Prostate gland (tissue), 2 donors: ENCODE measurements at regions not wholly inside any gene's neighbourhood (a gene's known extent, or its start where the extent isn't known, plus 50 kb on each side); places are given as distances from the start of the nearest gene placed in this dataset.

ENCODE experiments used
- DNase-seq: peaks from one replicate; pipeline ENCODE4 v3.0.0-alpha.2; 2019; ENCODE audit warnings: low spot score
- H3K27ac ChIP-seq, 2 donors: fragments of 200-600 bp; sonication (generic); 2 replicates each; pipeline ENCODE4 v1.5.1; 2017 to 2019
- H3K27me3 ChIP-seq: fragments of 200-600 bp; sonication (generic); replicated peaks from 2 replicates; pipeline ENCODE4 v1.5.1; 2019; ENCODE audit not compliant: insufficient read depth
- H3K36me3 ChIP-seq, 2 donors: fragments of 200-600 bp; sonication (generic); 1 replicate in 1 of 2; 2 replicates in 1 of 2; pipeline versions ENCODE4 v1.5.1 to v1.8.1; 2017 to 2019
- H3K4me1 ChIP-seq: fragments of 200-600 bp; sonication (generic); replicated peaks from 2 replicates; pipeline ENCODE4 v1.5.1; 2019
- H3K4me3 ChIP-seq, 2 donors: fragments of 200-600 bp; sonication (generic); 2 replicates each; pipeline ENCODE4 v1.5.1; 2017 to 2019
- H3K9me3 ChIP-seq: fragments of 200-600 bp; sonication (generic); 2 replicates; pipeline ENCODE4 v1.5.1; 2017
- POLR2A ChIP-seq: fragments of 450-650 bp; IDR thresholded peaks from one replicate; pipeline ENCODE4 v1.6.1; 2016; ENCODE audit warnings: antibody characterized with exemption, mild to moderate bottlenecking
- POLR2AphosphoS5 ChIP-seq: sonication (generic); formaldehyde crosslinking; IDR thresholded peaks from one replicate; pipeline ENCODE4 v1.6.1; 2017; ENCODE audit warnings: antibody characterized with exemption
- WGBS: methylation state at CpG from one replicate; pipeline ENCODE4 v1.1.5; 2018; 5-methylcytosine and 5-hydroxymethylcytosine counted together
- intact Hi-C: fragments of 100-400 bp; cut with DNase I; formaldehyde crosslinking; loops from one replicate; pipeline ENCODE4 v1.14.2; 2022
- TF ChIP-seq, protein P1 (sequence below), 4 experiments: fragments of 200-600 bp in 2 of 4; fragments of 450-650 bp in 2 of 4; sonication (generic) in 2 of 4; IDR thresholded peaks; 1 replicate in 3 of 4; 2 replicates in 1 of 4; pipeline ENCODE4 v1.5.1; 2016 to 2019; ENCODE audit warnings: antibody characterized with exemption in 4 of 4, mild to moderate bottlenecking in 2 of 4, moderate library complexity in 2 of 4

DNA sequence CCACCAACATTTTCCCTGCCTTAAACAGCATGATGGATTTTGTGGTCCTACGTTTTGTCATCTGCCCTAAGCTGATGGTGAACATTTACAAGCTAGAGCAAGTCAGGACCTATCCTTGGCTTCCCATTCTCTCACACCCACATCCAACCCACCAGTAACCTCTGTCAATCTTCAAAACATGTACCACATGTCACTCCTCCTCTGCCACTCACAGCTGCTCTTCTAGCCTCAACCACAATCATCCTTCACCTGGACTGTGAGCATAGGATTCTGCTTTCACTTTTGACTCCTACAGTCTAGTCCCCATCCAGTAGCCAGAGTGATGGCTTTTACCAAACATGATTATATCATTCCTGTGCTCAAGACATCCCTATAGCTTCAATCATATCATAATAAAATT lies 279.8 kb upstream of the DLGAP1 start:
- H3K4me1 ChIP-seq: no peaks in the 10 kb centered on the region
- 52% methylated on average over 1 of the region's 1 CpG for WGBS
- DNase-seq: no peak
- TF ChIP-seq, protein P1, sequence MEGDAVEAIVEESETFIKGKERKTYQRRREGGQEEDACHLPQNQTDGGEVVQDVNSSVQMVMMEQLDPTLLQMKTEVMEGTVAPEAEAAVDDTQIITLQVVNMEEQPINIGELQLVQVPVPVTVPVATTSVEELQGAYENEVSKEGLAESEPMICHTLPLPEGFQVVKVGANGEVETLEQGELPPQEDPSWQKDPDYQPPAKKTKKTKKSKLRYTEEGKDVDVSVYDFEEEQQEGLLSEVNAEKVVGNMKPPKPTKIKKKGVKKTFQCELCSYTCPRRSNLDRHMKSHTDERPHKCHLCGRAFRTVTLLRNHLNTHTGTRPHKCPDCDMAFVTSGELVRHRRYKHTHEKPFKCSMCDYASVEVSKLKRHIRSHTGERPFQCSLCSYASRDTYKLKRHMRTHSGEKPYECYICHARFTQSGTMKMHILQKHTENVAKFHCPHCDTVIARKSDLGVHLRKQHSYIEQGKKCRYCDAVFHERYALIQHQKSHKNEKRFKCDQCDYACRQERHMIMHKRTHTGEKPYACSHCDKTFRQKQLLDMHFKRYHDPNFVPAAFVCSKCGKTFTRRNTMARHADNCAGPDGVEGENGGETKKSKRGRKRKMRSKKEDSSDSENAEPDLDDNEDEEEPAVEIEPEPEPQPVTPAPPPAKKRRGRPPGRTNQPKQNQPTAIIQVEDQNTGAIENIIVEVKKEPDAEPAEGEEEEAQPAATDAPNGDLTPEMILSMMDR (IDR thresholded peaks at IDR 0.05): no peak
- TF ChIP-seq POLR2A: no peak
- TF ChIP-seq POLR2AphosphoS5: no peak
- H3K4me3 ChIP-seq: no peak overlapping the region
- H3K27me3 ChIP-seq: no peaks in the 10 kb centered on the region
- intact Hi-C loops: no loop called here
- H3K36me3 ChIP-seq: no peaks in the 10 kb centered on the region
- no peaks in the 10 kb centered on the region for H3K9me3 ChIP-seq
- no peak overlapping the region for H3K27ac ChIP-seq

- H3K27ac ChIP-seq: no peak overlapping the region
- no peaks in the 10 kb centered on the region for H3K4me1 ChIP-seq
- TF ChIP-seq POLR2A (no peak), POLR2AphosphoS5 (no peak)
- TF ChIP-seq, protein P1 (IDR thresholded peaks at IDR 0.05): no peak
- no peak overlapping the region for H3K4me3 ChIP-seq
- intact Hi-C loops: no loop called here
- H3K27me3 ChIP-seq: no peaks in the 10 kb centered on the region
- H3K36me3 ChIP-seq: no peaks in the 10 kb centered on the region
- DNase-seq: no peak
- H3K9me3 ChIP-seq: no peaks in the 10 kb centered on the region
- WGBS: 76% methylated on average over 2 of the region's 2 CpGs
Measured at GRCh38 chr18:4734021-4734420, 278.9 kb upstream of the DLGAP1 start.

GRCh38 chr18:4721545-4721944 lies 266.4 kb upstream of the DLGAP1 start:
- no peaks in the 10 kb centered on the region for H3K4me1 ChIP-seq
- no peaks in the 10 kb centered on the region for H3K36me3 ChIP-seq
- no peak for DNase-seq
- intact Hi-C loops: loop anchor here (10.0 kb wide), 1 partner anchor 57 kb away; no protein-coding TSS in a partner anchor
- no peaks in the 10 kb centered on the region for H3K27me3 ChIP-seq
- H3K9me3 ChIP-seq: no peaks in the 10 kb centered on the region
- no peak for TF ChIP-seq POLR2A
- TF ChIP-seq, protein P1 (IDR thresholded peaks at IDR 0.05): no peak
- TF ChIP-seq POLR2AphosphoS5: no peak
- H3K4me3 ChIP-seq: no peak overlapping the region
- WGBS: 55% methylated on average over 3 of the region's 3 CpGs
- no peak overlapping the region for H3K27ac ChIP-seq

- Histone ChIP-seq H3K27me3 (no peaks in the 10 kb centered on the region), H3K36me3 (no peaks in the 10 kb centered on the region), H3K27ac (no peak overlapping the region), H3K4me1 (no peaks in the 10 kb centered on the region), H3K4me3 (no peak overlapping the region), H3K9me3 (no peaks in the 10 kb centered on the region)
- TF ChIP-seq, protein P1 (IDR thresholded peaks at IDR 0.05): no peak
- no peak for TF ChIP-seq POLR2A
- no peak for TF ChIP-seq POLR2AphosphoS5
- 27% methylated on average over 2 of the region's 2 CpGs for WGBS
- intact Hi-C loops: loop anchor here (10.0 kb wide), 1 partner anchor 56 kb away; no protein-coding TSS in a partner anchor
- DNase-seq: no peak
Measured at GRCh38 chr18:4720518-4720917, 265.4 kb upstream of the DLGAP1 start.

- Histone ChIP-seq H3K27ac (no peak overlapping the region), H3K9me3 (no peaks in the 10 kb centered on the region), H3K36me3 (no peaks in the 10 kb centered on the region), H3K27me3 (no peaks in the 10 kb centered on the region), H3K4me3 (no peak overlapping the region), H3K4me1 (no peaks in the 10 kb centered on the region)
- intact Hi-C loops: no loop called here
- 28% methylated on average over 1 of the region's 1 CpG for WGBS
- DNase-seq: no peak
- TF ChIP-seq POLR2AphosphoS5 (no peak), POLR2A (no peak)
- TF ChIP-seq, protein P1 (IDR thresholded peaks at IDR 0.05): no peak
Measured at GRCh38 chr18:4705894-4706293, 250.8 kb upstream of the DLGAP1 start.
